Lower lobe of right lung (tissue), 2 donors: ENCODE measurements at regions not wholly inside any gene's neighbourhood (a gene's known extent, or its start where the extent isn't known, plus 50 kb on each side); places are given as distances from the start of the nearest gene placed in this dataset.

Source experiments
- ATAC-seq, 2 donors: fragments of 200-7000 bp; cut with Tn5 transposase; one replicate each; pipeline ENCODE4 v1.9.1; 2020 to 2022; ENCODE audit warnings: mild to moderate bottlenecking in 2 of 2, moderate library complexity in 2 of 2
- DNase-seq: peaks from one replicate; pipeline ENCODE4 v3.0.0-alpha.2; 2020
- H3K27ac ChIP-seq: fragments of 200-600 bp; one replicate; pipeline ENCODE4 v1.8.0; 2022
- H3K27me3 ChIP-seq: fragments of 200-600 bp; one replicate; pipeline ENCODE4 v1.8.0; 2022; ENCODE audit warnings: low read depth
- H3K36me3 ChIP-seq: fragments of 200-600 bp; one replicate; pipeline ENCODE4 v1.8.0; 2022; ENCODE audit warnings: mild to moderate bottlenecking
- H3K4me1 ChIP-seq: fragments of 200-600 bp; one replicate; pipeline ENCODE4 v1.8.0; 2022
- H3K4me3 ChIP-seq: fragments of 200-600 bp; one replicate; pipeline ENCODE4 v1.8.0; 2022; ENCODE audit warnings: mild to moderate bottlenecking
- H3K9me3 ChIP-seq: fragments of 200-600 bp; one replicate; pipeline ENCODE4 v1.8.0; 2022
- CTCF ChIP-seq: fragments of 200-600 bp; IDR thresholded peaks from one replicate; pipeline ENCODE4 v1.8.0; 2022; ENCODE audit warnings: antibody characterized with exemption, mild to moderate bottlenecking
- intact Hi-C: fragments of 100-400 bp; cut with DNase I; formaldehyde crosslinking; loops from one replicate; pipeline ENCODE4 v1.11.0; 2022
- donor health status: DM: no; HTN: yes; CAD: no; lungs with severe emphysema.

GRCh38 chr16:61210076-61210475 is 826.2 kb downstream of the CDH8 start:
- intact Hi-C loops: no loop called here

GRCh38 chr16:61195006-61195405 is 841.2 kb downstream of the CDH8 start:
- DNase-seq: no peak

More at GRCh38 chr16:61210076-61210475, 826.2 kb downstream of the CDH8 start:
- no peaks in the 10 kb centered on the region for H3K36me3 ChIP-seq
- no peak overlapping the region for H3K27ac ChIP-seq
- ATAC-seq: no peak
- H3K4me1 ChIP-seq: no peaks in the 10 kb centered on the region
- H3K27me3 ChIP-seq: no peaks in the 10 kb centered on the region
- no peak overlapping the region for H3K4me3 ChIP-seq
- DNase-seq: no peak
- TF ChIP-seq CTCF: no peak
- no peaks in the 10 kb centered on the region for H3K9me3 ChIP-seq

GRCh38 chr16:61194573-61194972 is 841.7 kb downstream of the CDH8 start:
- DNase-seq (no peak), ATAC-seq (no peak)
- TF ChIP-seq CTCF: no peak
- Histone ChIP-seq H3K9me3 (no peaks in the 10 kb centered on the region), H3K4me1 (no peaks in the 10 kb centered on the region), H3K27ac (no peak overlapping the region), H3K36me3 (no peaks in the 10 kb centered on the region), H3K27me3 (no peaks in the 10 kb centered on the region), H3K4me3 (no peak overlapping the region)
- intact Hi-C loops: no loop called here

More at GRCh38 chr16:61195006-61195405, 841.2 kb downstream of the CDH8 start:
- Histone ChIP-seq H3K9me3 (no peaks in the 10 kb centered on the region), H3K27ac (no peak overlapping the region), H3K36me3 (no peaks in the 10 kb centered on the region), H3K4me3 (no peak overlapping the region), H3K4me1 (no peaks in the 10 kb centered on the region), H3K27me3 (no peaks in the 10 kb centered on the region)
- intact Hi-C loops: no loop called here
- no peak for ATAC-seq
- no peak for TF ChIP-seq CTCF

DNA sequence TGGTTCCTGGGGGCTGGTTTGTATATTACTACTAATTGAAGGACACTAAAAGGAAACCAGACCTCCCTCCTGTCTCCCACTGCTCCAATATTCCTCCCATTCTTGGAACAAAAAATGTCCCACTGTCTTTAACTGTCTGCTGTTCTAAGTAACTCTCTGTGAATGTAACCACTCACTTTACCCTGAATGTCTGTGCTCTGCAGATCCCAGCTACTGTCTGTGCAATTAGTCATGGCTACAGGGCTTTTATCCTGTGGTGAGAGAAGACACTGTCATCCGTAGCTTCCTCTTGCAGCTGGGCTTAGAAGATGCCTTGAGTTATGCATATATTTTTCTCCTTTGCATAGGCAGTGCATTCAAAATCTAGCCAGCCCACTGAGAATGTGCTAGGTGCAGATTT is 853.8 kb downstream of the CDH8 start:
- no peak for DNase-seq
- H3K36me3 ChIP-seq: no peaks in the 10 kb centered on the region
- H3K4me3 ChIP-seq: no peak overlapping the region
- TF ChIP-seq CTCF: no peak
- intact Hi-C loops: no loop called here
- H3K9me3 ChIP-seq: no peaks in the 10 kb centered on the region
- ATAC-seq: no peak
- H3K27me3 ChIP-seq: no peaks in the 10 kb centered on the region
- H3K4me1 ChIP-seq: no peaks in the 10 kb centered on the region
- H3K27ac ChIP-seq: no peak overlapping the region

DNA sequence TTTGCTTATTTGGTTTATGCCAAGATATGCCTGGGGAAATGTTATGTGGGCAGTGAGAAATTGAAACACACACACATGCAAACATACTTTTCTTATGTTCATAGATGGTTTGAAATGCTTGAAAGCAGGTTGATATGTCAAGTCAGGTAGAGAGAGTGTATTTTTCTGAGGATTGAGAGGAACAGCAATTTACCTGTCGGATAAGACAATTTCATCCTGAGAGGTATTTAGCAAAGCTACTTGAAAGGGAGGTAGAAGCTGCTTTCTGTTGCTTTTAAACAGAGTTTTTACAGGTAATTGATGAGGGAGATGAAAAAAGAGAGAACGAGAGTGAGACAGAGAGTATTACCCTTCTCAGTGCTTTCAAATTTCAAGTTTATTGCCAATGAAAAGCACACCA is 854.3 kb downstream of the CDH8 start:
- Histone ChIP-seq H3K4me1 (no peaks in the 10 kb centered on the region), H3K36me3 (no peaks in the 10 kb centered on the region), H3K27me3 (no peaks in the 10 kb centered on the region), H3K4me3 (no peak overlapping the region), H3K27ac (no peak overlapping the region), H3K9me3 (no peaks in the 10 kb centered on the region)
- no peak for TF ChIP-seq CTCF
- ATAC-seq (no peak), DNase-seq (no peak)
- intact Hi-C loops: no loop called here

DNA sequence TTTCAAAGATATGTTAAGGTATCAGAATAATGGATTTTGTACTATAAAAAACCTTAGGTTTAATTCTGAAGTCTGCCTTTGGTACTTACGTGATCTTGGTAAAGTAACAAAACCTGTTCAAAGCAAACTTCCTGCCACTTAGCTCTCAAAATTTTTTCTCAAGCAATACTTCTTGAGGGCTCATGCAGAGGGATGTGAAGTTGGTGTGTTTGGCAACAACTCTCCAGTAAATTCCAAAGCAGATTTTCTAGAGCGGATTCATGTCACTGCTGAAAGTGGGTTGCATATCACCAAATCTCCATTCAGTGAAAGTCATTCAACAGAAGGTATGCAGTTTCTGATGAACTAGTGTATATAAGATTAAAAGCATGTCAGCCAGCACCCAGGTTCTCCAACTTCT is 856.7 kb downstream of the CDH8 start:
- Histone ChIP-seq H3K4me1 (no peaks in the 10 kb centered on the region), H3K27ac (no peak overlapping the region), H3K27me3 (no peaks in the 10 kb centered on the region), H3K9me3 (no peaks in the 10 kb centered on the region), H3K36me3 (no peaks in the 10 kb centered on the region), H3K4me3 (no peak overlapping the region)
- ATAC-seq (peak; percentile 59 to 81), DNase-seq (no peak)
- TF ChIP-seq CTCF: no peak
- intact Hi-C loops: no loop called here
